Islet precursor cell (in vitro differentiated cells): ENCODE measurements at regions not wholly inside any gene's neighbourhood (a gene's known extent, or its start where the extent isn't known, plus 50 kb on each side); places are given as distances from the start of the nearest gene placed in this dataset.

Experiments used
- DNase-seq: peaks from one replicate; pipeline ENCODE4 v3.0.0-alpha.2; 2018

DNA sequence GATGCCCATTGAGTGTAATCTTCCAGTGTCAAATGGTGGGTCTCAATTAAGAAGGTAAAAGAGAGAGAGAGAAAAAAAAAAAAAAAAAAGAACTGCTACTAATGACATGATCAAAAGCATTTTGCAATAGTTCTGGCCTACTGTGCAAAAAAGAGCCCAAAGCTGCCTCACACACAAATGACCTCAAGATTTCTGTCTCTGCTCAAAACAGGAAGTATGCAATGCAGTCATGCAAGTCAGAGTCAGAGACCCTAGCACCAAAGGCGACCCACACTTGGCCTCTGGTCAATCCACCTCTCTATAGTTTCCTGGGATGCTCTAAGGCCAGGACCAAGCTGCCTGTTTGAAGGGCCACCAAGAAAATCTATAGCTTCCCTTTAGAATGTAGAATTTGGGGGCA lies 323.5 kb downstream of the VPS13C start:
- no peak for DNase-seq

- DNase-seq: no peak
Observed at GRCh38 chr15:61731099-61731498, 329.1 kb downstream of the VPS13C start.

DNA sequence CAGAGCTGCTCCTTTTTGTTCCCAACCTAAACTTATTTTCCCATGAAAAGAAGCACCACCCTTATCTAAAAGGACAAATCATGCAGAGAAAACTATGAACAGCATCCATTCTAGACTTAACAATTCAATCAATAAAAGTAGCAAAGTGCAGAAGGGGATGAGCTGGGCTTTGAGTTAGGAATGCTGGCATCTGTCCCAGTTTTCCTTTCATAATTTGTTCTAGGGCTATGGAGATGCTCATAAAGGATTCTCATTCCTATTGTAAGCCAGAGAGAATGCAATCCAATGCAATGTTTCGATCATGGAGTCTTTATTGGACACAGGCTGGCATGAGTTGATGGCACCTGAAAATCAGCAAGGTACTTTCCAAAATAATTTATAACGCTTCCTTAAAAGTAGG lies 330.6 kb downstream of the VPS13C start:
- DNase-seq: no peak

GRCh38 chr15:61726166-61726565 lies 334.1 kb downstream of the VPS13C start:
- no peak for DNase-seq

DNA sequence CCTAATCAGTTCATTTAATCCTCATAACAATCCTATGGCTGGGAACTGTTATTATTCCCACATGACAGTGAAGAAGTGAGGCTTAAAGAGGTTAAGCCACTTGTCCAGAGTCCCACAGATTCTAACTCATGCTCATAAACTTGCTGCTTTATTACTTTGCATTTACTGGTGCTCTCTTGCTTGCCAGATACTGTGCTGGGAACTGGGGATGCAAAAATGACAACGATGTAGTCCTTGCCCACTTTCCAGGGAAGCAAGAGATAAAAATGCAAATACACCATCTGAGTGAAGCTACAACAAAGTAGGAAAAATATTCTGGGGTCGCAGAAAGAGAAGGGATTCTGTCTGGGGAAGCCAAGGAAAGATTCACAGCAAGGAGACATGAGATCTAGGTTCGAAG lies 335.0 kb downstream of the VPS13C start:
- no peak for DNase-seq

- no peak for DNase-seq
Observed at GRCh38 chr15:61724251-61724939, 335.9 kb downstream of the VPS13C start.

DNA sequence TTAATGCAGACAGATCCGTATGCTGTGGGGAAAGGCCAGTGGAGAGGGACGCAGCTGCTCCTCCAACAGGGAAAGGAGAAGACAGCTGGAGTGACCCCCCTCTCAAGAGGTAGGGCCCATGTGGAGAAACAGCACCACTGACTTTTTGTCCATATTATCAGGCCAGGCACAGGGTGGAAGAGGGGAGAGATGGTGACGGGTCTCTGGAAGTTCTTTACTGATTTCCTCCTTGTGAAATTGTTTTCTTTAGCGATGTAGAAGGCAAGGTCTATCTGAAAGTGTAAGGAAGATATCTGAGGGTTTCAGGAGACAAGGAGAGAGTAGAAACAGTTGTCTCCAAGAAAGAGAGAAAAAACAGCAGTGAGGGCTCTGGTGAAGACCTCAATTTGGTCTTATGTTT lies 338.8 kb downstream of the VPS13C start:
- DNase-seq: no peak

DNA sequence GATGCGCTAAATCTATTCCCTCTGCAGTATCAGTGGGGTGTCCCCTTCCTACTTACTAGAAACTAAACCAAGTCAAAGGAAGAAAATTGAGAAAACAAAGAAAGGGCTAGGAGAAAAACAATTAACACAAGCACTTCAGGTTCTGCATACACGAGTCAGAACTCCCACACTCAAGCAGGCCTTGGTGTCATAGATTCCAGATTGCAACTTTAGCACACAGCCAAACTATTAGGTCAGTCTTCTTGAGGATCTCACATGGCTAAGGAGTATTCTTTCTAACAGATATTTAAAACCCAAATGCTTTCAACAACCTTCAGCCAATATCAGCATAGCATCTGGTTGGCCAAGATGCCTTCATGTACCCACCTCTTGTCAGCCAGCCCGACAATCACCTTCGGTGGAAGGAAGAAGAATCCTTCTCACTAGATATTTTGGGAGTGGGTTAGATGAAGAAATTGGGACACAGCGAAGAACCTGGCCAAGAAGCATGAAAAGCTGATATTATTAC lies 340.0 kb downstream of the VPS13C start:
- no peak for DNase-seq

GRCh38 chr15:61715082-61715481 lies 345.2 kb downstream of the VPS13C start:
- DNase-seq: no peak

DNA sequence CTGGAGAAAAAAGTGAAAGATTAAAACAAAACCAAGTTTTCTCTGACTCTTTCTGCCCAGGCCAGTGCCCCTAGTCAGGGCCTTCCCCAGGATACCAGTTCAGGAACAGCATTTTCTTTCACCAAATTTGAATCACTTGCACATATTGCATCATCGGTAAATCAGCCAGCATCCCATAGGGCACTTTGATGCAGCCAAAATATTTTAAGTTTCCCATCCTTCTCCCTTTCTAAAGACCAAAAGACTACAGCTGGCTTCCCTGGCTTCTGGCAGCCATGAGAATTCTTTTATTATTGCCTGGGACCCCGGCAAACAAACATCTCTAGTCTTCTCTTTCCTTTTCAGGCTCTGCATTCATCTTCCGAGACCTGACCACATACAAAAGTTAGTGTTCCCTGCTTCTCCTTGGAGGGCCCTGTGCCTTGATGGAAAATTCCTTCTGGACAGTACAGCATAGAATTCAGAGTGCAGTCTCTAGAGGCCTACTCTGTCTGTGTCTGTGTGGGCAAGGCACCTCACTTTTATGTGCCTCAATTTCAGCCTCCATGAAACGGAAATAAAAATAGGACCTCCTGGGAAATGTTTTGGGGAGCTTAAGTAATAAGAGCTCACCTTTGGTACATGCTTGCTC lies 348.0 kb downstream of the VPS13C start:
- no peak for DNase-seq

DNA sequence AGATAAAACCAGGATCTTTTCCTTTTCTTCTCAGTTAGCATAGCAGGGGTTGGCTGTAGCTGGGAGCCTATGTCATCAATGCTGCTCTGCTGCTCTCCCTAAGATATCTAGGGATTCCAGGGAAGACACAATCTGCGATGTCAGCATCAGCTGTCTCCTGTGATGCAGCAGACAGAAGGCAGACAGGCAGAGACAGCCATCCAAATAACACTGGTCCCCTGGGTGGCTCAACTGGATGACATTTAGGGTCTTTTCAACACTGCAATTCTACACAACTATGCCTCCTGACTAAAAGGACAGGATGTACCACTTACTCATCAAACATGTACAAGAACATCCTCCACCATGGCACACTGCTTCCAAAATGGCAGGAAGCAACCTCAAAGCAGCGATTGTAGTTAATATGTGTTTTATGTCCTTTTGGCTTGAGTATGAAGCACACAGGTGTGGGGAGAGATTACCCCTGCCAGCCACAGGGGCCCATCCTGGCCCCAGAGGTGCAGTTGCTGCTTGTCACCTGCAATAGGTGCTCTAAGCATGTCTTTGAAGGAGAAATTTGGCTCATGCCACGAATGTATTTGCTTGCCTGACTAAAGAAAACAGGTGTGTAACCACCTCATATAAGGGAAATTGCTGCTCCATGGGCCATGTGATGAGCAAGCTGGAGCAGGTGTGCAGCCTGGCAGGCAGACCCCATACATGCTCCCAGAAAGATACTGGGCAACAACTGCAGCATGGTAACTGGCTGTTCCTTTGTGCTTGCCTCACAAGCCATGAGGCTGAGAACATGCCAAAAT lies 357.8 kb downstream of the VPS13C start:
- no peak for DNase-seq

DNA sequence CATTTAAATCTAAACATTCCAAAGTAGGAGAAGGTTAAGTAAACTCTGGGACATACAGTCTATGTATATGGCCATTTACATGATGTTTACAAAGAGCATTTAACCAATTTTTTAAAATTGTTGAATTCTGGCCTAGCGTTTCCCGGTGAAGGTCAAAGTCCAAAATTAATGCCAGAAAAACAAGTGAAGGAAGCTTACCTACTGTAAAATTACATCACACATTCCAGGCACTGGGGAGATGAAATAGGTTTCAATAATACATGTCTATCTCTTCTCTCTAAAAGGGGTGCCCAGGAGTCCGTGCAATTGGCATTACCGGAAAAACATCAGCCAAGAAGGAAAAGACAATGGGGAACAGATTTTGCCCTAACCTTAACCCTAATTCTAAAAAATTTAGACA lies 358.8 kb downstream of the VPS13C start:
- no peak for DNase-seq

DNA sequence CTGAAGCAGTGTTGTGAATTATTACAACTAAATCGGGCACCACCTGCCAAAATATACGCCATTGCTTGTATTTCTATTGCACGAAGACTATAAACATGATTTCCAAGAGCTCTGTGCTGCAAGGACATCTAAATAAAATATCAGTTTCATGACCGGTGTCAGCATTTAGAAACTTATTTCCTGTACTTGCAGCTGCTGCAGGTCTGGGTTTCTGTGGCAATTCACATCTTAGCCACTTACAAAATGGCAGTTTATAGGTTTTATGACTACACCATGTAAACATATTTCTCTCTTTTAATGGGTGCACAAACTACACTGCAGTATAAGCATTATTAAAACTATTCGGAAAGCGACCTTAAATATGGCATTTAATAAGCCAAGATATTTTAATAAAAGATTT lies 359.4 kb downstream of the VPS13C start:
- DNase-seq: no peak

DNA sequence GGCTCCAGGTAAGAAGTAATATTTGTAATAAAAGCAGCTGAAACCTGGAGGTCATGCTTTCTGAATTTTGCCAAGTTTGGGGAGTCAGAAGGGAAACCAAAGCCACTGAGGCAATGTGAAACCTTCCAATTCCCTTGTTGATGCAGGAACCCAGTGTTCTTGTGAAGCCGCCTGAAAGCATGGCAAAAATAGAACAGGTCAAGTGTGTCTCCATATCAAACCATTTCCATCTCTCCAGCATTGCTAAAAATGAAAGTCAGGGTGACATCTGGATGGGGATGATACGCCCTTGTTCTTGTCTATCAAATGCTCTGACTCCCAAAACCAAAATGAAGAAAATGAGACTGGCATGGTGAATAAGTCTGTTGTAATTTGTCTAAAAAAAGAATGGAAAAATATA lies 362.5 kb downstream of the VPS13C start:
- no peak for DNase-seq

DNA sequence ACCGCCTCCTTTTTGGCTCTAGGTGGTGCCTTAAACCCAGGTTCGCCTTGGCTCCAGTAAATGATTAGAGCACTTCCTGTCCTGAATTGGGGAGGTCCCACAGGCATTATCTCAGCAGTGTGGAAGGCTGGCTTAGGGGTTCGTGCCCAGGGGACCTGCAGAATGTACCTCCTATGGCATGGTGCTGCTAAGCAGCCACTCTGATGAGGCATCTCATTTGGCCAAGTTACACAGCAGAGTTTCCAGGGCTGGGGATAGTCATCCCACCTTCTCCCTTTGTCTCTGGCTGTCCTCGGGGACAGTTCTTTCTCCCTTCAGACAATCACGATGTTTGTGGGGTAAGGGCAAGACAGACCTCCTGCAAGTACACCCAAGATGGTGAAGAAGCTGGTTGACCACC lies 371.2 kb downstream of the VPS13C start:
- DNase-seq: no peak

- DNase-seq: no peak
Observed at GRCh38 chr15:61687651-61688050, 372.6 kb downstream of the VPS13C start.

DNA sequence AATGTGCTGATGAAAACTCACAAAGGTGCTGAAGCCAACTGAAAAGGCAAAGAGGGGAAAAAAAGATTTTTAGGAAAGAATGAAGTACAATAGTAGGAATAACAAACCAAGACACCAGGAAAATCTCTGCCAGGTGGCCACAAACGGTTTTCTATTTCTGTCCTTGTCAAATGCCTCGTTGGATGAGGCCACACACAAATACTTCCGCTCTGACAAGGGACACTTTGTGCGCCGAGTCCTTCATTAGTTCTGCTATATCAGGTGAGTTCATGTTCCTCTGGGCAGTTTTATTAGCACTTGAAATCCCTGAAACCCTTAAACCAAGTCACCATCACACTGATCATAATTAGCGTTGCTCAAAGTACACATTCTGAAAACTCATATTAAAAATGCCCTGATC lies 373.1 kb downstream of the VPS13C start:
- DNase-seq: no peak

GRCh38 chr15:61685971-61686370 lies 374.3 kb downstream of the VPS13C start:
- no peak for DNase-seq

DNA sequence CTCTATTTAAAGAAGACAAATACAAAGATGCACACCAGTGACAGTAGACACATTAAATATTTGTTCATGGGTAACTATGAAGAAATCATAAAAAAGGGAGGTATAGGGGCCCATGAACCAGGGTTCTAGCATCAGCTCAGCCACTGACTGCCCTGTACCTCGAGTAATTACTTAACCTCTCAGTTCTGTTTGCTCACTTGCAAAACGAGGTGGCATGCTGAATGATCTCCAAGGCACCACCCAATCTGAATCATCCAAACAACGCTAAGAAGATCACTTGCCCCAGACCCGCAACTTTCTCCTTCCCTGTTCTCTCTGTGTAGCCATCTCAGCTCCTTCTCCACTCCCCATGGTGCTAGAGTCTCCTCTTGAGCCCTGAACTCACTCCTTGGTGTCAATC lies 374.7 kb downstream of the VPS13C start:
- no peak for DNase-seq

DNA sequence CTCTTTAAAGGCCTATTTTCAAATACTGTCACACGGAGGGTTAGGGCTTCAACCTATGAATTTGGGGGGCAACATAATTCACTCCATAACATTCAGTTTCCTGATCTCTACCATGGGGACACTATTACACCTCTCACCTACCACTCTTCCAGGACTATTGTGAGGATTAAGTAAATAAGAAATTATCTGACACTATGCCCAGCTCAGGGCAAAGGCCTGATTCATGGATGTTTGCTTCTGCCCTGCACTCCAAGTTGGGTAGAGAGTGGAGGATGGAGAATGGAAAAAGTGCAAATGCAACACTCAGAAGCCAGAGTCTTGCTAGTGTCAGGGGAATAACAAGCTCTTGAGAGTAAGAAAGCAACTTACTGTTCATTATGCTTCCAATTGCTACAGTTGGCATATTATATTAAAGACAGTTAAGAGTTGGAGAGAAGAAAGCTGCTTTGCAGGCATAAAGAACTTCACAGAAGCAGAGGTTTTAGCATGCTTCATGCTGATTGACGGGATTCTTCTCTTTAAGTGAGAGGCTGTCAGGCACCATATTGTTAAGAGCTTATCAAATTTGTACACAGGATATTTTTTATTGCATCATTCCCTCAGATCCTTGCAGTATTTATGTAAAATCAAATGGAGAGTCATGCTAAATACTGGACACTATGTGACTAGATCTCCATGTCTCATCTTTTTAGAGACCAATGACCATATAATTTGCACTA lies 375.3 kb downstream of the VPS13C start:
- no peak for DNase-seq

GRCh38 chr15:61682891-61683735 lies 377.1 kb downstream of the VPS13C start:
- DNase-seq: no peak

DNA sequence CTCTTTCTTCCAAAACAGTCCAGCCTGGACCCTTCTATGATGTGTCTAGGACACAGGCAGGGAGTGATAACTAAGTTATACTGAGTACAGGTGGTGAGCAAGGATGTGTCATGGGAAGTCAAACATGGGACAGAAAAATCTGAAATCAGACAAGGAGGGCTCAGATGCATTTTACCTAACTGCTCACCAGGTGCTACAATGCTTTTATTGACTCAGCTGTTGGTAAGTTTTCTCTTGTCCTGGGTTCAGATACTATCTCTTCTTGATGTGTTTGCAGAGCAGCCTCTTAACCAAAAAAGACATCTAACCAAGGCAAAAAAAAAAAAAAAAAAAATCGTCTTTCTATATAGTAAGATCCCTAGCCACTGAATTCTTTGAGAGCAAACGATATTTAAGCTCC lies 378.6 kb downstream of the VPS13C start:
- DNase-seq: no peak
